GM10266 (cell line): ENCODE measurements at regions not wholly inside any gene's neighbourhood (a gene's known extent, or its start where the extent isn't known, plus 50 kb on each side); places are given as distances from the start of the nearest gene placed in this dataset.

Experiments used
- DNase-seq: peaks from one replicate; pipeline ENCODE4 v3.0.0; 2012; ENCODE audit errors: extremely low spot score
- TF ChIP-seq, protein P1 (sequence below): IDR thresholded peaks from 2 replicates; pipeline ENCODE4 v1.5.1; 2012; ENCODE audit warnings: mild to moderate bottlenecking, low read depth; ENCODE audit not compliant: control insufficient read depth, insufficient read depth; ENCODE audit errors: missing control alignments

DNA sequence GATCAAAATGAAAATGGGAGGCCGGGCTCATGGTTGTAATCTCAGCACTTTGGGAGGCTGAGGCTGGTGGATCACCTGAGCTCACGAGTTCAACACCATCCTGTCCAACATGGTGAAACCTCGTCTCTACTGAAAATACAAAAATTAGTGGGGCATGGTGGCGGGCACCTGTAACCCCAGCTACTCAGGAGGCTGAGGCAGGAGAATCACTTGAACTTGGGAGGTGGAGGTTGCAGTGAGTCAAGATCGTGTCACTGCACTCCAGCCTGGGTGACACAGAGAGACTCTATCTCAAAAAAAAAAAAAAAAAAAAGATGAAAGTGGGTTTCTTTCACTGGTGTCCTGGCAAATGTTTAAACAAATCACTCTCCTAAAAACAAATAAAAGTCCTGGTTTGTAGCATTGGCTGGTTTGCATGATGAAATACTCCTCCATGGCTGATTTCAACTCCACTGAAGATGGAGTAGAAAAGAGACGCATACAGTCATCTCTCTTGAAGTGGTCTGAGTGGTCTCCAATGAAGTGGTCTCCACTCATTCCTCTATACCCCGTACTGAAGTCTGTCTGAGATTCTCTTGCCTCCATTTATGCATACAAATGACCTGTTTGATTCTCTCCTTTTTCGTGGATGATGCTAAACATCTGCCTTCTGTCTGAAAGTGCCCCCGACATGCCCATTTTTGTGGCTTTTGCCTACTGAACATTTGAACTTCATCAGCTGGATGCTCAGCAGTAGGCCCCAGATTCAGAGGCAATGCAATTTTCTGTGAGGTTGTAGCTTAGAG is 153.0 kb upstream of the FAM20A start:
- no peak for DNase-seq

DNA sequence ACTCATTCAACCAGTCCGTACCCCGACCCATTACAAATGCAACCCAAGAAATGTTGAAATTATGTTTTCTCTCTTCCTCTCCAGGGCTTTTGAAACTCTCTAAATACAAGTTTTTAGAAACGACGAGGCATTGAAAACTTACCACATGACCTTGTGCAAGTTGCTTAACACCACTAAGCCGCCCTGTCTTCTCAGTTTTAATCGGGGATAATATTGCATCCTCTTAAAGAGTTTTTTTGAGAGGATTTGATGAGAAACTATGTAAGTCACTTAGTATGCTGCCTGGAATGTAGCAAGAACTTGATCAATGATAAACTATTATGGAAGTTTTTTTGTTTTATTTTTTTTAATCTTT is 149.0 kb upstream of the FAM20A start:
- TF ChIP-seq, protein P1, sequence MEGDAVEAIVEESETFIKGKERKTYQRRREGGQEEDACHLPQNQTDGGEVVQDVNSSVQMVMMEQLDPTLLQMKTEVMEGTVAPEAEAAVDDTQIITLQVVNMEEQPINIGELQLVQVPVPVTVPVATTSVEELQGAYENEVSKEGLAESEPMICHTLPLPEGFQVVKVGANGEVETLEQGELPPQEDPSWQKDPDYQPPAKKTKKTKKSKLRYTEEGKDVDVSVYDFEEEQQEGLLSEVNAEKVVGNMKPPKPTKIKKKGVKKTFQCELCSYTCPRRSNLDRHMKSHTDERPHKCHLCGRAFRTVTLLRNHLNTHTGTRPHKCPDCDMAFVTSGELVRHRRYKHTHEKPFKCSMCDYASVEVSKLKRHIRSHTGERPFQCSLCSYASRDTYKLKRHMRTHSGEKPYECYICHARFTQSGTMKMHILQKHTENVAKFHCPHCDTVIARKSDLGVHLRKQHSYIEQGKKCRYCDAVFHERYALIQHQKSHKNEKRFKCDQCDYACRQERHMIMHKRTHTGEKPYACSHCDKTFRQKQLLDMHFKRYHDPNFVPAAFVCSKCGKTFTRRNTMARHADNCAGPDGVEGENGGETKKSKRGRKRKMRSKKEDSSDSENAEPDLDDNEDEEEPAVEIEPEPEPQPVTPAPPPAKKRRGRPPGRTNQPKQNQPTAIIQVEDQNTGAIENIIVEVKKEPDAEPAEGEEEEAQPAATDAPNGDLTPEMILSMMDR: no peak
- DNase-seq: no peak

More for the DNA sequence above, 153.0 kb upstream of the FAM20A start:
- TF ChIP-seq, protein P1: no peak

DNA sequence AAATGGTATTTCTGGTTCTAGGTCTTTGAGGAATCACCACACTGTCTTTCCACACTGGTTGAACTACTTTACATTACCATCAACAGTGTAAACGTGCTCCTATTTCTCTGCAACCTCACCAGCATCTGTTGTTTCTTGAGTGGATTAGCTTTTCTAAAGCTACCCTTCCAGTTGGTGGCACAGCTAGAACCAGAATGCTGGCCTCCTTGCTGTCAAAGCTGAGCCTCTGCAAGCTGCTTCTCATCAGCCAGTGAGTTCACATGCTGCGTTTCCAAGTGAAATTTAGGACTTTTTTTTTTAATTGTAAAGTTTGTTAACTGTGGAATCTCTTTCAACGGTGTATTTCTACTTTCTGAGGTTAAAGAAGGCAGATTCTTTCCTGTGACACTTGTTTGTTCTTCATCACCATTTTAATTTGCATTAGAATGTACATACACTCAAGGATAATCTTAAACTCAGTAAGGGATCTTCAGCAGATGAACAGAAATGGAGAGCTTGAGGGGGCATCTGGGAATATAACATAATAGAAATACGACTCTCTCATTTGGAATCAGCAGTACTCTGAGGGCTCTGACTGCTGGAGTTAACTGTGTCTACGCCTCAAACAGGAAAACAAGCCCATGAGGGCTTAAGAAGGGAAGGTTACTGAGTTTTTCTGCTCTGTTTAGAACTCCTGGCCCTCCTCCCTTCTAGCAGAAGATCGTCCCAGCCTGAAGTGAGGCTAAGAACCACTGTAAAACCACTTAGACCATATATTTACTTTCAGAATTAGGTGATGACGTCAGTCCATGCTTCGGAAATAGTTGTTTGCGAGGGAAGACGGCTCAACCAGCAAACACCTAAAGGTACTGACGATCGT is 148.4 kb upstream of the FAM20A start:
- TF ChIP-seq, protein P1: no peak
- no peak for DNase-seq

DNA sequence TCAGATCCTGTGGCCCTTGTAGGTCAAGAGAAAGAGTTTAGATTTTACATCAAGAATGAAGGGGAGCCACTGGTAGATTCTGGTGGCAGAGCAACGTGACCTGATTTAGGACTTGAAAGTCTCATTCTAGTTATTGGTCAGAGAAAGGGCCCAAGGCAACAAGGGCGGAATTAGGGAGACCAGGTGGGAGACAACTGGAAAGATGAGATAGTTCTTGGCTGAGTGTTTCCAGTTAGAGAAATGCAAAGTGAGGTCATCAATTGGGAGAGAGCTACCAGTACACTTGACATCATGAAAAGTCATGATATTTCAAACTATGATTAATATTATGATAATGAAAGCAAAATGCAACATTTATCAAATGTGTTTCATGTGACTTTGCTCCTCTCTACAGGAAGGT is 147.2 kb upstream of the FAM20A start:
- DNase-seq: no peak
- TF ChIP-seq, protein P1: no peak

DNA sequence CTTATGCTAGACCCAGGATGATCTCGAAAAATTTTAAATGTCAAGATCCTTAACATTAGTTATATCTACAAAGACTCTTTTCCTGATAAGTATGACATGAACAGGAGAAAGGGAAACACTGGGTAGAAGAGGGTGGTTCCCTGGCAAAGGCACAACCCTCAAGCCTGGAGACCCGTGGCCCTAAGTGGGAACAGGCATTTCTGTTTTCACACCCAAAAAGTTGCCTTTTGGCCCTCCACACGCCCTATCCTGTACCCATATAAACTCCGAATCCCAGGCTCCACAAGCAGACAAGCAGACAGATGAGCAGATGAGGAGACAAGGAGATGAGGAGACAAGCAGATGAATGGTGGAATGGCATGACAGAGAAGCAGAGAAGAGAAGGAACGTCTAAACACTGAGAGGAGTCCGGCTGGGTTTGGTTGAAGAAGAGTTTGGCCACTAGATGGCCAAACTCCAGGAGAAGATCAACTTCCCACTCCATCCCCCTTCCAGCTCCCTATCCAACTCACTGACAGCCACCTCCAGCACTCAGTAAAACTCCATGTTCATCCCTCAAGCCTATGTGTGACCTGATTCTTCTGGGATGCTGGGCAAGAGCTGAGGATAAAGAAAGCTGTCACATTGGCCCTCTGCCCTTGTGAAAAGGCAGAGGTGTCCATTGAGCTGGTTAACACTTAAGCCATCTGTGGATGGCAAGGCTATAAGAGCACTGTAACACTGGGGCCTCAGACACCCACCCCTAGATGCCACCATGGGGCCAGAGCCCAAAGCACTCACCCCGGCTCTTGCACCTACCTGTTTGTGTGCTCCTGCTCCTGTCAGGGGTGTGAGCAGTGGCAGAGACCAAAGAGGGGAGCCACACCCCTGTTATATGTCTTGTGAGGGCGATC is 139.6 kb upstream of the FAM20A start:
- no peak for DNase-seq
- TF ChIP-seq, protein P1: no peak

DNA sequence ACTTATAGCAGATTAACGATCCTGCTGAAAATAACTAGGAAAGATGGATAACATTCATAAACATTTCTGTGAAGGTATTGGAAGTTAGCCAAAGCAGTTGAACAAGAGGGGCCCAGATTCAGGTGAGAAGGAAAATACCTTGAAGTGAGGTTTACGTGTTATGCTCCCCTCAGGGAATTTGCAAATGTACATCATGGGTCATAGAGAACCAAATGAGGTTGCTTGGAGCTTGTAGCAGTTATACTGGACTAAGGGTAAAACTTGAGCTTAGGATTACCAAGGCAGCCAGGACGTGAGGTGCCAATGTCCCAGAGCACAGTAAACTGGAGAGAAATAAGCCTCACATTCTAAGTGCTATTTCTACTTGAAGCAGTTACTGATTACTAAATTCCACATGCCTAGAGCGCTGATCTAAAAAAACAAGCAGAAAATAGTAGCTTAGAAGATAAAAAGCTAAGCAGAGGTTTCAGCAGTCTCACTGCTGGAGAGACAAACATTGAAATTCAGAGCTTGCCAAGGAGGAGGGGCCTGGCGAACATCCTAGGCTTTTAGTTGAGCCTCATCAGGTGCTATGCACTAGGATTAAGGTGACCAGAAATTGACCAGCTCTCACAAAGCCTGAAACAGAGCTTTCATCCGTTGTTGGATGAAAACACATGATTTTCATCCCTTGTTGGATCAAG is 136.7 kb upstream of the FAM20A start:
- TF ChIP-seq, protein P1: no peak

More for the DNA sequence above, 136.7 kb upstream of the FAM20A start:
- no peak for DNase-seq
